Left ventricle myocardium inferior (tissue), 1 donor: ENCODE measurements at regions not wholly inside any gene's neighbourhood (a gene's known extent, or its start where the extent isn't known, plus 50 kb on each side); places are given as distances from the start of the nearest gene placed in this dataset.

Experiments
- DNase-seq: peaks from one replicate; pipeline ENCODE4 v3.0.0-alpha.2; 2020
- H3K27ac ChIP-seq: fragments of 200-600 bp; replicated peaks from 2 replicates; pipeline ENCODE4 v1.8.0; 2021
- H3K27me3 ChIP-seq: fragments of 200-600 bp; 2 replicates; pipeline ENCODE4 v1.8.0; 2021; ENCODE audit warnings: low read depth
- H3K36me3 ChIP-seq: fragments of 200-600 bp; 2 replicates; pipeline ENCODE4 v1.8.0; 2021
- H3K4me1 ChIP-seq: fragments of 200-600 bp; 2 replicates; pipeline ENCODE4 v1.8.0; 2021
- H3K4me3 ChIP-seq: fragments of 200-600 bp; 2 replicates; pipeline ENCODE4 v1.8.0; 2021; ENCODE audit warnings: mild to moderate bottlenecking, moderate library complexity
- H3K9me3 ChIP-seq: fragments of 200-600 bp; replicated peaks from 2 replicates; pipeline ENCODE4 v1.8.0; 2021
- CTCF ChIP-seq: fragments of 200-600 bp; IDR thresholded peaks from 2 replicates; pipeline ENCODE4 v1.8.0; 2021; ENCODE audit warnings: antibody characterized with exemption, mild to moderate bottlenecking, borderline replicate concordance
- intact Hi-C: fragments of 100-400 bp; cut with micrococcal nuclease; formaldehyde crosslinking; loops from one replicate; pipeline ENCODE4 v1.11.0; 2022
- donor health status: DM: no; HTN: yes; CAD: no; lungs with severe emphysema.

- no peak for TF ChIP-seq CTCF
- intact Hi-C loops: no loop called here
These were observed 478.0 kb downstream of the ENC1 start for GRCh38 chr5:74162524-74162923.

GRCh38 chr5:74161170-74161569 lies 479.4 kb downstream of the ENC1 start:
- no peak overlapping the region for H3K4me3 ChIP-seq
- no peak overlapping the region for H3K27ac ChIP-seq
- H3K4me1 ChIP-seq: peaks cover 25% of the 10 kb centered on the region
- TF ChIP-seq CTCF: no peak
- H3K36me3 ChIP-seq: no peaks in the 10 kb centered on the region
- no peaks in the 10 kb centered on the region for H3K27me3 ChIP-seq
- intact Hi-C loops: no loop called here
- DNase-seq: no peak
- no peaks in the 10 kb centered on the region for H3K9me3 ChIP-seq

More at GRCh38 chr5:74162524-74162923, 478.0 kb downstream of the ENC1 start:
- Histone ChIP-seq H3K9me3 (no peaks in the 10 kb centered on the region), H3K27ac (no peak overlapping the region), H3K4me3 (no peak overlapping the region), H3K27me3 (no peaks in the 10 kb centered on the region), H3K36me3 (no peaks in the 10 kb centered on the region), H3K4me1 (peaks cover 28% of the 10 kb centered on the region)
- DNase-seq: no peak

GRCh38 chr5:74156728-74157383 lies 483.7 kb downstream of the ENC1 start:
- Histone ChIP-seq H3K4me3 (no peak overlapping the region), H3K27ac (no peak overlapping the region), H3K9me3 (no peaks in the 10 kb centered on the region), H3K36me3 (no peaks in the 10 kb centered on the region), H3K27me3 (no peaks in the 10 kb centered on the region), H3K4me1 (no peaks in the 10 kb centered on the region)
- intact Hi-C loops: no loop called here
- DNase-seq: no peak
- no peak for TF ChIP-seq CTCF

- Histone ChIP-seq H3K27ac (no peak overlapping the region), H3K9me3 (no peaks in the 10 kb centered on the region), H3K27me3 (no peaks in the 10 kb centered on the region), H3K4me3 (no peak overlapping the region), H3K4me1 (no peaks in the 10 kb centered on the region), H3K36me3 (no peaks in the 10 kb centered on the region)
- TF ChIP-seq CTCF: no peak
- no peak for DNase-seq
- intact Hi-C loops: no loop called here
These were observed 485.0 kb downstream of the ENC1 start for GRCh38 chr5:74155501-74155900.

GRCh38 chr5:74154526-74154925 lies 486.0 kb downstream of the ENC1 start:
- H3K36me3 ChIP-seq: no peaks in the 10 kb centered on the region
- no peaks in the 10 kb centered on the region for H3K4me1 ChIP-seq
- no peak overlapping the region for H3K4me3 ChIP-seq
- no peak for TF ChIP-seq CTCF
- H3K27me3 ChIP-seq: no peaks in the 10 kb centered on the region
- H3K9me3 ChIP-seq: no peaks in the 10 kb centered on the region
- DNase-seq: no peak
- intact Hi-C loops: no loop called here
- H3K27ac ChIP-seq: no peak overlapping the region
